Right atrium auricular region (tissue), 2 donors: ENCODE measurements at regions not wholly inside any gene's neighbourhood (a gene's known extent, or its start where the extent isn't known, plus 50 kb on each side); places are given as distances from the start of the nearest gene placed in this dataset.
"Not testable (repeated sequence)": the region's sequence is repeated elsewhere in the genome, so short reads cannot be mapped to it uniquely, and the experiment has no call there.

ENCODE experiments used
- DNase-seq: peaks from one replicate; pipeline ENCODE4 v3.0.0-alpha.2; 2019; ENCODE audit warnings: low spot score
- H3K27ac ChIP-seq, 2 donors: fragments of 200-600 bp; sonication (generic); 1 replicate in 1 of 2; 2 replicates in 1 of 2; pipeline ENCODE4 v1.5.1; 2016 to 2019
- H3K27me3 ChIP-seq, 2 donors: fragments of 200-600 bp; sonication (generic); one replicate each; pipeline versions ENCODE4 v1.5.1 to v1.6.0; 2017 to 2019
- H3K36me3 ChIP-seq: fragments of 200-600 bp; sonication (generic); one replicate; pipeline ENCODE4 v1.5.1; 2016
- H3K4me1 ChIP-seq, 2 donors: fragments of 200-600 bp; sonication (generic); one replicate each; pipeline versions ENCODE4 v1.5.1 to v1.6.0; 2017 to 2019
- H3K4me3 ChIP-seq, 2 donors: fragments of 200-600 bp; sonication (generic); 1 replicate in 1 of 2; 2 replicates in 1 of 2; pipeline ENCODE4 v1.5.1; 2017 to 2019; ENCODE audit warnings: mild to moderate bottlenecking in 1 of 2, moderate library complexity in 1 of 2
- H3K9me3 ChIP-seq, 2 donors: fragments of 200-600 bp; sonication (generic); one replicate each; pipeline ENCODE4 v1.5.1; 2019
- TF ChIP-seq, protein P1 (sequence below), 2 donors: fragments of 200-600 bp; sonication (generic); IDR thresholded peaks; one replicate each; pipeline ENCODE4 v1.5.1; 2019; ENCODE audit warnings: antibody characterized with exemption in 2 of 2

DNA sequence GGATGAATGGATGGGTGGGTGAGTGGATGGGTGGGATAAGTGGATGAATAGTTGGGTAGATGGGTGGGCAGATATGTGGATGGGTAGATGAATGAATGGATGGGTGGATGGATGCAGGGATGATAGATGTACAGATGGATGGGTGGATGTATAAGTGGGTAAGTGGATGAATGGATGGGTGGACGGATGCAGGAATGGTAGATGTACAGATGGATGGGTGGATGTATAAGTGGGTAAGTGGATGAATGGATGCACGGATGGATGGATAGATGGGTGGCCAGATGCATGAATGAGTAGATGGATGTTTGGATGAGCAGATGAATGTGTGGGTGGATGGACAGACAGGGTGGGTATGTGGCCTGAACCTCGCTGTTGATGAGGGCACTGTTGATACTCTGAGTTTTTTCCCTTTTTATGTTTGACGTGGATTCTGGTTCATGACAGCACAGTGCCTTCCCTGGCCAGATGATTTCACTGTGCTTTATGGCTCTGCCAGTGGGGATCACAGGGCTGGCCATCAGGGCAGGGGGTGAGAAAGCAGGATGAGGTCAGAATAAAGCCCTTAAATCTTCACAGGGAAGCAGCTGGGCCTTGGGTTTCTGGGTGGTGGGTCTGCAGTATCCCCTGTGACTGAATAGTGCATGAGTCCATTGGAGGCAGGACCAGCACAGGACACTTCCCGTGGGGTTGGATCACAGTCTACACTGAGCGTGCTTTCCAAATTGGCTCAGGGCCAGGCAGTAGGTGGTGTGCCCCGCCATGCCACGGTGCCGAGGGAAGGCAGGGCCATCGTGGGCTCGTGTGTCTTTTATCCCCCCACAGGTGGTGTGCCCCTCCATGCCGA is 213.2 kb downstream of the BANP start:
- not testable (repeated sequence) for H3K4me1 ChIP-seq, H3K4me3 ChIP-seq, DNase-seq, H3K27ac ChIP-seq, H3K36me3 ChIP-seq, H3K9me3 ChIP-seq, H3K27me3 ChIP-seq

DNA sequence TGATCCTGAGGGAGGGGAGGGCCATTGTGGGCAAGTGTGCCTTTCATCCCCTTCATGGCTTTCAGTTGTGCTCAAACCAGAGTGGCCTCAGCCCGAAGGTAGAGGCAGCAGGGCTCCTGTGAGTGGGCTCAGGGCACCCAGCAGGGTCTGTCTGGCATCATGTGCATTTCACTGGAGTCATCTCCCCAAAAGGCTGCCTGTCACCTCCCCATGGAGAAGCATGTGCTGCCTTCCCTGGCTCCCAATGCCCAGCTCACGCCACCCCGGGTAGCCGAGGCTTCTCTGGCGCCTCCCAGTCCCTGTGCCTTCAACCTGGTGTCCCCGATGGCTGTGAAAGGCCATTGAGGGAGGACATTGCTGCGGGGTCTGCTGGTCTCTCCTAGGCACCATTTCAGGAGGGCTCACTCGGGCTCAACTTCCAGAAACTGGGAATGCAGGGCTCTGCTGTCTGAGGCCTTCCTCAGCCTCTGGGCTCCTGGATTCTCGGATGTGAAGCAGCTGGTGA is 213.9 kb downstream of the BANP start:
- not testable (repeated sequence) for H3K36me3 ChIP-seq, H3K4me1 ChIP-seq, DNase-seq, H3K27me3 ChIP-seq, H3K4me3 ChIP-seq, H3K9me3 ChIP-seq, H3K27ac ChIP-seq

DNA sequence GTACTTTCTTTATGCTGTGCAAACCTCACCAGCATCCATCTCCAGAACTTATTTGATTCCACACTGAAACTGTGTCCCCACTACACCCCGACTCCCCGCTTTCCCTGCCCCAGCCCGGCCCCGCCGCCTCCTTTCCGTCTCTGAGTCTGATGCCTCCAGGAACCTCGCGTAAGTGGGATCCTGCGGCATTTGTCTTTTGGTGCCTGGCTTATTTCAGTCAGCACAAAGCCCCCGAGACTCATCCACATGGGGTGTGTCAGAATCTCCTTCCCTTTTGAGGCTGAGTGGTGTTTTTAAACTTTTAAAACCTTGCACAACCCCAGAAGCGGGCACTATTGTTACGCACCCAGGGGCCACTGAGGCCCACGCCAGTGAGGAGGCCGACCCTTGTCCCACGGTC is 214.4 kb downstream of the BANP start:
- not testable (repeated sequence) for H3K9me3 ChIP-seq, H3K27me3 ChIP-seq, H3K4me3 ChIP-seq, H3K4me1 ChIP-seq, H3K27ac ChIP-seq, H3K36me3 ChIP-seq, DNase-seq

DNA sequence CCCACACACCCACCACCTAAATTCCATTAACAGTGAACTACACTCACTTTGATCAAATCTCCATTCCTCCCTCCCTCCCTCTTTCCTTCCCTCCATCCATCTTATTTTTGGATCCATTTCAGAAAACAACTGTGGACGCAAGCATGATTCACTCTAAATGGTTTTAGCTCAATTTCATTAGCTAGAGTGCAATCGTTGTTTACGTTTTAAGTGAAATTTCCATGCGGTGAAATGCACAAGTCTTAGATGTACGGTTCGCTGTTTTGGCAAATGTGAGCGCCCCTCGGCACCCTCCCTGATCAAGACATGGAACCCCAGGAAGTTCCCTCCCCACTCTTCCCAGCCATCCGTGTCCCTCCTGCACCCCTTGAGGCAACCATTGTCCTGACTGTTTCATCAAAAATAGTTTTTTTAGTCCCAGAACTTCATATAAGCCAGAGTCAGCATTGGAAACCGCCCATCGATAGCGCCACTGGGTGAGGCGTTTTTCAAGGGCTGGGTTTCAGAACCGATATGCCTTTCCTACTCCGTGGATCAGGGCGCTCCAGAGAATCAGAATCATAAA is 215.1 kb downstream of the BANP start:
- not testable (repeated sequence) for H3K36me3 ChIP-seq, H3K4me1 ChIP-seq, H3K4me3 ChIP-seq, H3K27ac ChIP-seq, H3K27me3 ChIP-seq, H3K9me3 ChIP-seq, DNase-seq

DNA sequence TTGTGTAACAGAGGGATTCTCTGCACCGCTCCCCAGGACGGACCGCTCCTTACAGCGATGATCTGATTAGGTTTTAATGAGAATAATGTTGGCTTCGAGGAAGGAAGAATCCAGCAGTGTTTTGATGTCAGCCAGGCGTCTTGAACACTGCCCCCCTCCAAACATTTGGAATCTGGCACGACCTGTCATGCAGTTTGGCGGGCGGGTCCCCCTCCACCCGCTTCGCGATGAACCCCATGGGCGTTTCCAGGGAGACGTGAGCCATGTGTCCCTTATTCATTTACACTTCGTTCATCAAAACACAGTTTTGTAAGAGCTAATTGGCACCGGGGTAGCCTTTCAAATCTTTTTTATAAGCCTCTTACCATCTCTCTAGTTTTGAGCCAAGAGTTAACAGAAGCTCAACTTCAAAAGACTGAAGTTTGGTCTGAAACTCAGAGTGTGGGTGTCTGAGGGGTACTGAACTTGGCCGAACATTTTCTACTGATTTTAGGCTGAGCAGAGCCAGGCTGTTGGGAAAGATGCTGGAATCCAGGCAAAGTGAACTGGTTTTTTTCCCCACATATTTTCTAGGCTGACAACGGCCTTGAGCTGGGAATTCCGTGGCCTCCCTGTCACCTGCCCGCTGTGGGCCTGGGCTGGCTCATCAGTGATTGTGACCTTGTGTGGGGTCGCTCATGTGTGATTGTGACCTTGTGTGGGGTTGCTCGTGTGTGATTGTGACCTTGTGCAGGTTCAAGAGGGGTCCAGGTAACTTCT is 214.8 kb upstream of the ZNF469 start:
- not testable (repeated sequence) for H3K9me3 ChIP-seq, H3K4me3 ChIP-seq, H3K27ac ChIP-seq, H3K36me3 ChIP-seq, H3K4me1 ChIP-seq, H3K27me3 ChIP-seq
- DNase-seq: peak; percentile 66

DNA sequence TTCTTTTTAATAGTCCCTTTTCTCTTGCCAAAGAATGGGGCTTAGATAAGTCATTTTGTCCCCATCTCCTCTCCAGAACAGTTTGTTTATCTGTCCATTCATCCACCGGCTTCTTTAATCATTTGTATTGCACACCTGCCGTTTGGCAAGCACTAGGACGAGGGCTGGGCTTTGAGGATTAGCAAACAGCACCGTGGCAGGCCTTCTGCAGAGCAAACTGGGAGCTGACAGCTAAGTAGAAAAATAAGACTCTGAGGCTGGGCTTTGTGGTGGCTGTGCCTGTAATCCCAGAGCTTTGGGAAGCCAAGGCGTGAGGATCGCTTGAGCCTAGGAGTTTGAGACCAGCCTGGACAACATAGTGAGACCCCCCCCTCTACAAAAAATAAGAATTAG is 214.2 kb upstream of the ZNF469 start:
- not testable (repeated sequence) for DNase-seq, H3K36me3 ChIP-seq, H3K4me1 ChIP-seq, H3K4me3 ChIP-seq, H3K27me3 ChIP-seq, H3K9me3 ChIP-seq, H3K27ac ChIP-seq

DNA sequence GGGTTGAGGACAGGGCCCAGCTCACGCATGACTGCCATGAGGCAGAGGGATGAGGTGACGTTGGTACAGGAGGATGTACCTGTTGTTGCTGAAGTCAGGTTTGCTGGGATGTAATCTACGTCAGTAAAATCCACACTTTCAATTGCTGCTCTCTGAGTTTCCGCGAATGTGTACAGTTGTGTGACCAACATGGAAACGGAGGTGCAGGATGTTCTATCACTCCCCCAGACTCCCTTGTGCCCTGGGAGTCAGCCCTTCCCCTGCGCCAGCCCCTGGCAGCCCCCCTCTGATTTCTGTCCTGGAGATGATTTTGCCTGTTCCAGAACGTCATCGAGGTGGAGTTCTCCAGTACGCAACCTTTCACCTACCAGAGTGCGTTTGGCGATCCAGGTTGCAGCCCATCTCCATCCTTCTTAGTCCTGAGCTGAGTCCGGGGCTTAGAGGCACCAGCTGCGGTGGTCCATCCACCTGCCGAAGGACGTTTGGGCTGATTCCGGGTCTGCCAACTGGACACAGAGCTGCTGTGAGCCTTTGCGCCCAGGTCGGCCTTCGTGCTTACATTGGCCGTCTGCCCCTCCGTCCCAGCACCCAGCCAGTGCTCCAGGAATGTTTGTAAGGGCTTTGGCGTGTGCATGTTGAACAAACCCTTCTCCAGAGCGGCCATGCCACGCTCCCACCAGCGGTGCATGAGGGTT is 213.5 kb upstream of the ZNF469 start:
- H3K9me3 ChIP-seq, H3K27ac ChIP-seq, H3K4me1 ChIP-seq, H3K4me3 ChIP-seq, DNase-seq, H3K27me3 ChIP-seq, H3K36me3 ChIP-seq: not testable (repeated sequence)

DNA sequence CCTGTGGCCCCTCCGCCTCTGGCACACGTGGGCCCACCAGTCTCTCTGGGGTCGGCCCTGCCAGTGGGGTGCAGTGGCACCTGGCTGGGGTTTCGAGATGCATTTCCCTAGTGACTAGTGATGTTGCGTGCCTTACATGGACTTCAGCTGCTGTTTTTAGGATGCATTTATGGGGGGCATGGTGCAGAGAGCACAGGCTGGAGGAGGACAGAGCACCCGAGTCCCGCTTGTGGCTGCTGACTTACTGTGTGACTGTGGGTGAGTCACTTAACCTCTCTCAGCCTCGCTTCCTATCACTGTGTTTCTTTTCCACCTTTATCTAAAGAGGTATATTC is 213.0 kb upstream of the ZNF469 start:
- not testable (repeated sequence) for DNase-seq, H3K9me3 ChIP-seq, H3K4me3 ChIP-seq, H3K27ac ChIP-seq, H3K4me1 ChIP-seq, H3K36me3 ChIP-seq, H3K27me3 ChIP-seq

DNA sequence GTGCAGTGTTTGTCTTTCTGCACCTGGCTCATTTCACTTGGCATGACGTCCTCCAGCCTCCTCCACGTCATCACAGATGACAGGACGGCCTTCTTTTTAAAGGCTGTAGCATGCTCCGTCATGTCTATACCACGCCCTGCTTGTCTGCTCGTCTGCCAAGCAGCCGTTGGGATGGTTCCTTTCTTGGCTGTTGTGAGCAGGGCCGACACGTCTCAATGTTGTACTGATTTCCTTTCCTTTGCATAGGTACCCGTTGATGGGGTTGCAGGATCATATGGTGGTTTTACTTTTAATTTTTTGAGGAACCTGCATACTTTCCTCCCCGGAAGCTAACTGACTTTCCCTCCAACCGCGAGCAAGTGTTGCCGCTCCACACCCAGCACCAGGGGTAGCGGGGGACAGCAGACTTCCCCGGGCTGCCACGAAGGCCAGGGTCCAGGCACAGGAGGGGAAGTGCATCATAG is 212.2 kb upstream of the ZNF469 start:
- Histone ChIP-seq H3K9me3 (no peaks in the 10 kb centered on the region), H3K4me3 (no peak overlapping the region), H3K4me1 (no peaks in the 10 kb centered on the region), H3K27ac (no peak overlapping the region), H3K36me3 (no peaks in the 10 kb centered on the region), H3K27me3 (no peaks in the 10 kb centered on the region)
- TF ChIP-seq, protein P1, sequence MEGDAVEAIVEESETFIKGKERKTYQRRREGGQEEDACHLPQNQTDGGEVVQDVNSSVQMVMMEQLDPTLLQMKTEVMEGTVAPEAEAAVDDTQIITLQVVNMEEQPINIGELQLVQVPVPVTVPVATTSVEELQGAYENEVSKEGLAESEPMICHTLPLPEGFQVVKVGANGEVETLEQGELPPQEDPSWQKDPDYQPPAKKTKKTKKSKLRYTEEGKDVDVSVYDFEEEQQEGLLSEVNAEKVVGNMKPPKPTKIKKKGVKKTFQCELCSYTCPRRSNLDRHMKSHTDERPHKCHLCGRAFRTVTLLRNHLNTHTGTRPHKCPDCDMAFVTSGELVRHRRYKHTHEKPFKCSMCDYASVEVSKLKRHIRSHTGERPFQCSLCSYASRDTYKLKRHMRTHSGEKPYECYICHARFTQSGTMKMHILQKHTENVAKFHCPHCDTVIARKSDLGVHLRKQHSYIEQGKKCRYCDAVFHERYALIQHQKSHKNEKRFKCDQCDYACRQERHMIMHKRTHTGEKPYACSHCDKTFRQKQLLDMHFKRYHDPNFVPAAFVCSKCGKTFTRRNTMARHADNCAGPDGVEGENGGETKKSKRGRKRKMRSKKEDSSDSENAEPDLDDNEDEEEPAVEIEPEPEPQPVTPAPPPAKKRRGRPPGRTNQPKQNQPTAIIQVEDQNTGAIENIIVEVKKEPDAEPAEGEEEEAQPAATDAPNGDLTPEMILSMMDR (IDR thresholded peaks at IDR 0.05): no peak
- no peak for DNase-seq

DNA sequence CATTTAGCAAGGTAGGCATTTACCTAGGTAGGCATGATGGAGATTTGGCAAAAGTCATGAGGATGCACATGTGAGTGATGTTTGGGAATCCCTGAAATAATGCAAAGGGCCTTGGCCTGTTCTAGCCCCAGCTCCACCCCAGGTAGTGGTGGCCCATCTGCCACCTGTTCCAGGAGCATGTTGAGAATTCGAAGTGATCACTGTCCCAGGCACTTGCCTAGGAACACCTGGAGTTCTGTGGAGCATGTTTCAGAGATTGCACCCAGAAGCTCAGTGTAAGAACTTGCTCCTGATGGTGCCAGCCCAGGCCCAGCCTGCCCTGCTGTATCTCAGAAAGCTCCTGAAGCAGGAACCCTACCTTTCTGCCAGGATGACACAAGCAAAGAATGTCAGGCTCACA is 211.6 kb upstream of the ZNF469 start:
- H3K4me1 ChIP-seq, H3K27me3 ChIP-seq, H3K36me3 ChIP-seq, H3K9me3 ChIP-seq, H3K4me3 ChIP-seq, H3K27ac ChIP-seq, DNase-seq: not testable (repeated sequence)

DNA sequence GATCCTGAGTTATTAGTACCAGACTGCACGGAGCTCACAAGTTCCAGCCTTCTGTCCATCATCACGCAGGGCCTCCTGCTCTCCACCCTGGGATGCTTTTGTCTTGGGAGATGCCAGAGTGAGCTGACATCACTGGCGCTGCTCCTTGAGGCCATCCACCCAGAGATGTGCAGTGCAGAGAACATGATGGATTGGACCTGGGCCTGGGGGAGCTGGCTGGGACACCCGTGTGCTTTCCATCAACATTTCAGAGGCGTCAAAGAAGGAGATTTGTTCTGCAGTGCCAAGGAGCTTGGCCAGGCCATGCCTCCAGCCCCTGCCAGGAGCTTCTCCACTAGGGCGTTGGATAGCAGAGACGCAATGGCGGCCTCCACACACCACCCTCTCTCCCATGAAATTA is 206.6 kb upstream of the ZNF469 start:
- not testable (repeated sequence) for H3K27me3 ChIP-seq, H3K4me1 ChIP-seq, H3K9me3 ChIP-seq, H3K27ac ChIP-seq, H3K36me3 ChIP-seq, H3K4me3 ChIP-seq, DNase-seq

DNA sequence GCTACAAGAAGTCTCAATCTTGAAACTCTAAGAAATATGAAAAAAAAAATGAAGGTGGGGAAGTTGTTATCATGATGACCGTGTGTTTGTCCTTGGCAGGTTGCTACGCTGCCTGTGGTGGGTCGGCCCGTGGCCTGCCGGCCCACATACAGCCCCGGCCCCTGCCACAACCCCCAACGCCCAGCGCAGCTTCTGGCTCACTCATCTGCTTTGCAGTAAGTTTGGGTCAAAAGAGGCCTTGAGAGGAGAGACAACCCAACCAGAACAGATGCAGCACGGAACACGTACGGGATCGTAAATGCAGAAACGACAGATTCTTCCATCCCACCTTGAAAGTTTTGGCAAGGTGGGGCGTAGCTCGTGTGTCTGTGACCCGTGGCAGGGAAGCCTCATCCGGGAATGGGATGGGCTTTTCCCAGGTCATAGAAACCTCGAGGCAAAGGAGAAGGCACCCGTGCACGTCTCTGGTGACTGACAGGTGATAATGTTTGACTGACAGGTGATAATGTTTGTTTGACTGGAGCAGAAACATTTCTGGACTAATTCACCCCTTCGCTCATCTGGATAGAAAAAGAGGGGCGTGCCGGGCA is 206.1 kb upstream of the ZNF469 start:
- not testable (repeated sequence) for H3K4me1 ChIP-seq, H3K9me3 ChIP-seq, H3K36me3 ChIP-seq, H3K27me3 ChIP-seq, DNase-seq, H3K4me3 ChIP-seq, H3K27ac ChIP-seq

DNA sequence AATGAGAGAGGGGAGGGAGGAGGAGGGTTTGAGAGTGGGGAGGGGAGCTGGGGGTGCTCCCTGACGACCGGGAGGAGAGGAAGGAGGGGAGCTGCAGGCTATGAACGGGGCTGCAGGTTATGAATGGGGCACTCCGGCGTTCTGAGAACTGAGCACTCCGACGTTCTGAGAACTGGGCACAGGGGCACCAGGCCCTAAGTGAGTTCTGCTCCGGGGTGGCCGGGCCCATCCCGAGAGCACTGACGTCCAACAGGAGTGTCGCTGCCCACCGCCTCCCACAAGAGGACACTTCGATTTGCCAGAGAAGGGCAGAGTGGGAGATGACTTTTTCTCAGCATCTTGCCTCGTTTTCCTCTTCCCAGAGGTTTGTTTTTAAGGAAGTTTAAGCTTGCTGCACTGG is 204.5 kb upstream of the ZNF469 start:
- not testable (repeated sequence) for H3K4me3 ChIP-seq, H3K27me3 ChIP-seq, H3K27ac ChIP-seq, H3K36me3 ChIP-seq, DNase-seq, H3K9me3 ChIP-seq, H3K4me1 ChIP-seq
